ENCODE measurements at regions not wholly inside any gene's neighbourhood (a gene's known extent, or its start where the extent isn't known, plus 50 kb on each side); places are given as distances from the start of the nearest gene placed in this dataset.

GRCh38 chr3:44060164-44060563, 181.5 kb upstream of the TOPAZ1 start:
- no peak overlapping the region for H2BK15ac ChIP-seq (ENCODE audit: low read depth, low read length)
- no peaks in the 10 kb centered on the region; the same call in 1 of the 2 replicates for H3K4me1 ChIP-seq (ENCODE audit: insufficient read depth, low read length)
- no peak overlapping the region for H2BK12ac ChIP-seq (ENCODE audit: insufficient read length, low read depth, low read length)
- H3K27me3 ChIP-seq (ENCODE audit: insufficient read depth, low read length), result no peaks in the 10 kb centered on the region
- no peak overlapping the region for H3T11ph ChIP-seq (ENCODE audit: low read length)
- no peak overlapping the region for H3K27ac ChIP-seq (ENCODE audit: insufficient read length, low read depth, low read length)
- no peak overlapping the region for H2AFZ ChIP-seq (ENCODE audit: low read length)
- no peak overlapping the region for H3K23ac ChIP-seq (ENCODE audit: insufficient read length, low read depth, low read length)
- H4K20me1 ChIP-seq (ENCODE audit: control insufficient read depth, insufficient read depth, insufficient read length), result no peaks in the 10 kb centered on the region
- H3K9me3 ChIP-seq (ENCODE audit: control insufficient read depth, low read depth, low read length), result no peaks in the 10 kb centered on the region
- Mint-ChIP-seq H3K9me3 (no peaks in the 10 kb centered on the region), H3K27me3 (ENCODE audit: low read depth) (peaks cover 13% of the 10 kb centered on the region), H3K4me3 (no peak overlapping the region), H3K27ac (no peak overlapping the region), H3K36me3 (ENCODE audit: insufficient read depth in 1 of 3, low read depth in 3 of 3) (no peaks in the 10 kb centered on the region), H3K4me1 (peaks cover 35 to 43% of the 10 kb centered on the region in 2 experiments)
- no peak overlapping the region for H2BK5ac ChIP-seq (ENCODE audit: insufficient read length, low read length)
- TF ChIP-seq CTCF (conservative IDR thresholded peaks at IDR 0.05), result no peak
- H4K5ac ChIP-seq (ENCODE audit: insufficient read length, low read depth, low read length), result no peak overlapping the region
- no peaks in the 10 kb centered on the region for H3K23me2 ChIP-seq (ENCODE audit: insufficient read length, low read depth, low read length, poor library complexity, severe bottlenecking)
- no peak overlapping the region for H3K4me2 ChIP-seq (ENCODE audit: insufficient read depth, insufficient read length, low read length)
- WGBS (ENCODE audit: extremely low coverage, insufficient read length, low lambda C conversion rate), result no CpG with 5 or more reads among the region's 5 CpGs
- H3K14ac ChIP-seq (ENCODE audit: insufficient read depth, low read length), result no peak overlapping the region
- no peaks in the 10 kb centered on the region for H3K79me1 ChIP-seq (ENCODE audit: insufficient read depth, low read depth, low read length, poor library complexity, severe bottlenecking)
- H4K91ac ChIP-seq (ENCODE audit: insufficient read length, low read depth, low read length), result no peak overlapping the region
- no peaks in the 10 kb centered on the region for H3K79me2 ChIP-seq (ENCODE audit: insufficient read depth, low read length)
- H2AK5ac ChIP-seq (ENCODE audit: insufficient read length, low read length), result no peak overlapping the region
- no peak overlapping the region for H3K18ac ChIP-seq (ENCODE audit: insufficient read length, low read depth, low read length)
- H4K8ac ChIP-seq (replicated peaks; ENCODE audit: insufficient read length, low read depth, low read length), result no peak overlapping the region
- DNase-seq, result no peak
- H2BK120ac ChIP-seq (ENCODE audit: low read depth, low read length, poor library complexity, severe bottlenecking), result no peak overlapping the region
- H3K56ac ChIP-seq (ENCODE audit: insufficient read length, low read depth, low read length), result no peak overlapping the region
- H3K4ac ChIP-seq (ENCODE audit: low read depth, low read length), result no peak overlapping the region
- H3K9ac ChIP-seq (ENCODE audit: extremely low read depth, insufficient read length, low read length), result no peak overlapping the region
- no peak overlapping the region for H2BK20ac ChIP-seq (ENCODE audit: low read depth, low read length, poor library complexity, severe bottlenecking)

Measured in H9 (cell line).